Retinal pigment epithelial cell (primary cell): ENCODE measurements at regions not wholly inside any gene's neighbourhood (a gene's known extent, or its start where the extent isn't known, plus 50 kb on each side); places are given as distances from the start of the nearest gene placed in this dataset.

Experiments
- DNase-seq: peaks from one replicate; pipeline ENCODE4 v3.0.0-alpha.2; 2010; ENCODE audit warnings: low read depth
- H3K4me3 ChIP-seq: 2 replicates; pipeline ENCODE4 v1.5.1; 2011; ENCODE audit warnings: mild to moderate bottlenecking, low read length, control low read depth, moderate library complexity
- TF ChIP-seq, protein P1 (sequence below): conservative IDR thresholded peaks from 2 replicates; pipeline ENCODE4 v1.5.1; 2011; ENCODE audit warnings: low read depth, low read length, control low read depth, inconsistent platforms

DNA sequence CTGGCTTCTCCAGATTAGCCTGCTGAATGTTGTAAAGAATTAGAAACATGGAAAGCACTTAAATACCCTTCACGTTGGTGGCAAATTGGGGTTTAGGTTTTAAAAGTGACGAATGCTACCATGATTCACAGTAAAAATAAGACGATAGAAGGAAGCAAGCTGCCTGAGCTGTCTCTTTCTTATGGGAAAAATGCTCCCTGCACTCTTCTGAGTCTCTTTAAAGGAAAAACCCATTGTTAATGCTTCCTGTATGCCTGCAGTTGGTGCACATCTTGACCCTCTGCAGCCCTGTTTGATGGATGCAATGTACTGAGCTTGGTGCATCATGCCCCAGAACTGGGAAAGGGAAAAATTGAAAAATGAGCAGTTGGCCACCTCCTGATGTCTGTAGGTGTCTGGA is 258.6 kb upstream of the RASGRP1 start:
- no peak overlapping the region for H3K4me3 ChIP-seq
- TF ChIP-seq, protein P1, sequence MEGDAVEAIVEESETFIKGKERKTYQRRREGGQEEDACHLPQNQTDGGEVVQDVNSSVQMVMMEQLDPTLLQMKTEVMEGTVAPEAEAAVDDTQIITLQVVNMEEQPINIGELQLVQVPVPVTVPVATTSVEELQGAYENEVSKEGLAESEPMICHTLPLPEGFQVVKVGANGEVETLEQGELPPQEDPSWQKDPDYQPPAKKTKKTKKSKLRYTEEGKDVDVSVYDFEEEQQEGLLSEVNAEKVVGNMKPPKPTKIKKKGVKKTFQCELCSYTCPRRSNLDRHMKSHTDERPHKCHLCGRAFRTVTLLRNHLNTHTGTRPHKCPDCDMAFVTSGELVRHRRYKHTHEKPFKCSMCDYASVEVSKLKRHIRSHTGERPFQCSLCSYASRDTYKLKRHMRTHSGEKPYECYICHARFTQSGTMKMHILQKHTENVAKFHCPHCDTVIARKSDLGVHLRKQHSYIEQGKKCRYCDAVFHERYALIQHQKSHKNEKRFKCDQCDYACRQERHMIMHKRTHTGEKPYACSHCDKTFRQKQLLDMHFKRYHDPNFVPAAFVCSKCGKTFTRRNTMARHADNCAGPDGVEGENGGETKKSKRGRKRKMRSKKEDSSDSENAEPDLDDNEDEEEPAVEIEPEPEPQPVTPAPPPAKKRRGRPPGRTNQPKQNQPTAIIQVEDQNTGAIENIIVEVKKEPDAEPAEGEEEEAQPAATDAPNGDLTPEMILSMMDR = no peak
- no peak for DNase-seq

DNA sequence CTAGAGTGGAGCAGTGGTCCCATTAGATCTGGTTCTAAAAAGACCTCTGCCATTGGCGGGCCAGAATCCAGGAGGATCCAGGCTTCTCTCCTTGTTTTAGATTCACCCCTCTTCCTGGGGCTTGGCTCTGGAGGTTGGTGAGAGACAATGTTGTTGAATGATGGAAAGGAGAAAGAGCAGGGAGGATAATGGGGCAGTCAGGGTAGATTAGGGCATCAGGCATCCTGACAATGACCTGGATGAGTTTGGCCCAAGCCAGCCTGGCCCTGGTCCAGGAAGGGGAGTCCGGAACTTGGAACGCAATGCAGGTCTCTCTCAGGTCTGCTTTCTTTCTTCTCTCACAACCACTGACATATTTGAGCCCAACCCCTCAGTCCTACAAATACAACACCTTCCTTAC is 260.1 kb upstream of the RASGRP1 start:
- TF ChIP-seq, protein P1 = no peak
- H3K4me3 ChIP-seq = no peak overlapping the region
- no peak for DNase-seq

DNA sequence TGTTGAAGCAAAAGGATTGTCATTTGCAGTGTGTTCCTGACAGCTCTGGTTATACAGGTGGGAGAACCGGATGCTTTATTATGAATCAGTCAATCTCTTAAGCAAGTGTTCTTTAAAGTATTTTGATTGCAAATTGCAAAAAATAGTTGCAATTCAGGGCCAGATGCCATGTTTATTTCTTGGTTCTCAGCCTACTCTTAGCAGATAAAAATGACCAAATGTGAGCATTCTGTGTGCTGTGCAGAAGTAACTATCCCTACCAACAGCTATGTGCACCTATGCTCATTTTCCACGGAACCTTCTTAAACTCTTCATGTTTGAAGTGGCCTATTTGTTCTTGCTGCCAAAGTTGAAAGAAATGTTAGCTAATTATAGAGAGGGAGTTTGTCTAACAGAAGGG is 262.3 kb upstream of the RASGRP1 start:
- TF ChIP-seq, protein P1 = no peak
- H3K4me3 ChIP-seq = no peak overlapping the region
- DNase-seq = no peak

DNA sequence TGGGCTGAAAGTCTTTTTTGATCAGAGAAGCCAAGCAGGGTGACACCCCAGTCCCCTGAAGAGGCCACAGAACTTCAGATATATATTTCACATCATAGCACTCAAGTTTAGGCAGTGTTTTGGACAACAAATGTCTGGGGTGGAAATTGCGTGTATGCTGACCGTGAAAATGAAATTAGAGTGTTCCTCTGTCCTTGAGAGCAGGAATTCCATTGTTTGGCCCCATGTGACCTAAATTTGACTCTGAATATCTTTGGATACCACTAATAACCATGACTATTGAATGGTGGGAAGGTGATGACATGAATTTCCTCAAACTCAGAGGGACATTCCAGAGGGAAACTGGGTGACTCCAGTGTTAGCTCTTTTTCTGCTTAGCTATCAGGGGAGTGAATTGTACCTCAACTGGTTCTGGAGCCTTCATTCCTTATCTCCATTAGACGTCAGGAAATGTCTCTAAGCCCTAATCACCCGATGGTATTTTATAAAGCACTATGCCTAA is 263.5 kb upstream of the RASGRP1 start:
- DNase-seq = peak; percentile 38
- no peak overlapping the region for H3K4me3 ChIP-seq
- TF ChIP-seq, protein P1 = no peak

DNA sequence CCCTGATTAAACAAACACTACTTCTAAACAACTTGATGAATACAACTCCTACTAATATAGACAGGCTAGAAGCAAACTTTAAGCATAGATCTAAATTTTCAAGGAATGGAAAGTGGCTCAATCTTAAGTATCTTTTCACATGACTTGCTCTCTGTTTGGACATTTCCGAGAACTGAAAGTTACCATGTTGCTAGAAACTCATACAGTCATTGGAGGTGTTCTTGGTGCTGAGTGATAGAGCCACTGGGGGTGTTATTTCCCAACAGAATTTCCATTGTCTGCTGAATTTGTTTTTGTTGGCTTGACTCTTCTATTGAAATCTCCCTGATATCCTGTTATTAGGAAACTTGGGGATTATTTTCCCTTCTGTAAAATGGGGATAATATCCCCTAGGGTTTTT is 264.5 kb upstream of the RASGRP1 start:
- no peak for DNase-seq
- no peak overlapping the region for H3K4me3 ChIP-seq
- TF ChIP-seq, protein P1 = no peak

DNA sequence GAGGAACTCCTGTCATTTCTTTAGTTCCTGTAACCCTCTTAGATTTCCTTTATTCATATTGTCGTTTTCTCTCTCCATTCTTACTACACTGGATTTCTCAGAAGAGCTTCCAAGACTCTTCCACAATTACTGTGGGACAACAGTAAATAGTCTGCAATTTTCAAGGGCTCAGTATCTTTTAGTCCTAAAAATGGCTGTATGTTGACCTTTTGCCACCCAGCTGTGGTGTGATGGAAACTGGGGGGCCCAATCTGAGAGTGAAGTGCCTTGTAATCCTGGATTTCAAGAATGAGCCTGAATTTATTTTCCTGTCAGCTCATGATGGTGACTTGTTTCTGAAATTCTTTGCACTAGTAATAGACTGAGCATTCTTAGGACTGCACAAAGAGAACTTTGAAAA is 277.6 kb upstream of the RASGRP1 start:
- TF ChIP-seq, protein P1 = no peak

DNA sequence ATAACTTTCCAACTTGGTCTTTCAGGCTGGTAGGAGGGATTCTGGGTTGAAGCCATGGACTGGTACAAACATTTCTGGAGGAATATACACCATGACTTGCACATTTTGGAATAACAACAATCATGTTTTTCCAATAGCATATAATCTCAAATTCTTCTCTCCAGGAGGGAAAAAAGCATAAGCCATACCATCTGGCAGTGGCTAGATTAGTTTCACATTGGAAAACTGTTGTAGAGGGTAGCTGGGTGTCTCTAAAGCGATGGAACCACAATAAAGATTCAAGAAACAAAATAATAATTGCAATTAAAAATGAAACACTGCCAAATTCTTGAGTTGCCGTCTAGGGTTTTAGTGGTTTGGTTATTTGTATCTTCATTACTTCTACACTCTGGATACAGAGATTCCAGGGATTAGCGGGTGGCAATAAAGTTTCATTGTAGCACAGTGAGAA is 278.5 kb upstream of the RASGRP1 start:
- peak; percentile 9 for DNase-seq
- TF ChIP-seq, protein P1 = no peak
- H3K4me3 ChIP-seq = no peak overlapping the region

More for the DNA sequence above, 277.6 kb upstream of the RASGRP1 start:
- no peak for DNase-seq
- no peak overlapping the region for H3K4me3 ChIP-seq
